Mucosa of rectum (tissue), 2 donors: ENCODE measurements at regions not wholly inside any gene's neighbourhood (a gene's known extent, or its start where the extent isn't known, plus 50 kb on each side); places are given as distances from the start of the nearest gene placed in this dataset.
A peak's percentile ranks its signal among the peaks of the same experiment; 100 is the strongest.

Experiments
- H3K27ac ChIP-seq, 2 donors: one replicate each; pipeline ENCODE4 v1.7.0; 2013; ENCODE audit warnings: inconsistent platforms in 2 of 2, low read depth in 2 of 2, low read length in 2 of 2
- H3K27me3 ChIP-seq, 2 donors: one replicate each; pipeline ENCODE4 v1.7.0; 2013; ENCODE audit warnings: low read length in 2 of 2; ENCODE audit not compliant: control insufficient read depth in 2 of 2, insufficient read depth in 2 of 2
- H3K36me3 ChIP-seq, 2 donors: one replicate each; pipeline ENCODE4 v1.7.0; 2013; ENCODE audit warnings: low read length in 2 of 2; ENCODE audit not compliant: control insufficient read depth in 2 of 2, insufficient read depth in 2 of 2
- H3K4me1 ChIP-seq, 2 donors: one replicate each; pipeline ENCODE4 v1.7.0; 2013; ENCODE audit warnings: low read length in 2 of 2, mild to moderate bottlenecking in 1 of 2; ENCODE audit not compliant: control insufficient read depth in 2 of 2, insufficient read depth in 2 of 2
- H3K4me3 ChIP-seq, 2 donors: one replicate each; pipeline ENCODE4 v1.7.0; 2013; ENCODE audit warnings: low read length in 2 of 2
- H3K9ac ChIP-seq, 2 donors: one replicate each; pipeline ENCODE4 v1.7.0; 2013; ENCODE audit warnings: low read length in 2 of 2, low read depth in 1 of 2, mild to moderate bottlenecking in 1 of 2
- H3K9me3 ChIP-seq, 2 donors: one replicate each; pipeline ENCODE4 v1.7.0; 2013; ENCODE audit warnings: low read length in 2 of 2; ENCODE audit not compliant: control insufficient read depth in 2 of 2
- donor health status: healthy.
- donor health status: Normal muscosa, but diverticular disease.

DNA sequence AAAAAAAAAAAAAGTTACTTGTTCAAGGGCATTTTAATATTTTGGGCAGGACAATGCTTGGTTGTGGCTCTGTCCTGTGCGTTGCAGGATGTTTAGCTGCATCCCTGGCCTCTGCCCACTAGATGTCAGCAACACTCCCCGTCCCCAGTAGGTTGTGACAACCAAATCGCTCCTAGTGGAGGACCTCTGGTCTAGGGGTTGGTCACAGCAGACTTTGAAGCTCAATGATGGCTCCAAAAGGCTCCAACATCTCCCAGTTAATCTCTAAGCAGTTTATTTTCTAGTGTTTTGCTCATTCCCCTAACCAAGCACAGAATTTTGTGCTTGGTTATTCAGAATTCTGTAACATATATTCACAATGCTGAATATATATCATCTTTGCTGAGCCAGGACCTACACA lies 67.0 kb downstream of the CHRNA1 start:
- H3K27me3 ChIP-seq = no peaks in the 10 kb centered on the region
- no peaks in the 10 kb centered on the region for H3K36me3 ChIP-seq
- no peaks in the 10 kb centered on the region for H3K9me3 ChIP-seq
- H3K9ac ChIP-seq = no peak overlapping the region
- no peak overlapping the region for H3K4me3 ChIP-seq
- H3K4me1 ChIP-seq = no peaks in the 10 kb centered on the region
- H3K27ac ChIP-seq = no peak overlapping the region

- H3K27ac ChIP-seq = no peak overlapping the region
- no peaks in the 10 kb centered on the region for H3K36me3 ChIP-seq
- no peaks in the 10 kb centered on the region for H3K27me3 ChIP-seq
- no peak overlapping the region for H3K9ac ChIP-seq
- no peaks in the 10 kb centered on the region for H3K4me1 ChIP-seq
- H3K9me3 ChIP-seq = no peaks in the 10 kb centered on the region
- H3K4me3 ChIP-seq = no peak overlapping the region
Observed at GRCh38 chr2:174694920-174695319, 69.4 kb downstream of the CHRNA1 start.

DNA sequence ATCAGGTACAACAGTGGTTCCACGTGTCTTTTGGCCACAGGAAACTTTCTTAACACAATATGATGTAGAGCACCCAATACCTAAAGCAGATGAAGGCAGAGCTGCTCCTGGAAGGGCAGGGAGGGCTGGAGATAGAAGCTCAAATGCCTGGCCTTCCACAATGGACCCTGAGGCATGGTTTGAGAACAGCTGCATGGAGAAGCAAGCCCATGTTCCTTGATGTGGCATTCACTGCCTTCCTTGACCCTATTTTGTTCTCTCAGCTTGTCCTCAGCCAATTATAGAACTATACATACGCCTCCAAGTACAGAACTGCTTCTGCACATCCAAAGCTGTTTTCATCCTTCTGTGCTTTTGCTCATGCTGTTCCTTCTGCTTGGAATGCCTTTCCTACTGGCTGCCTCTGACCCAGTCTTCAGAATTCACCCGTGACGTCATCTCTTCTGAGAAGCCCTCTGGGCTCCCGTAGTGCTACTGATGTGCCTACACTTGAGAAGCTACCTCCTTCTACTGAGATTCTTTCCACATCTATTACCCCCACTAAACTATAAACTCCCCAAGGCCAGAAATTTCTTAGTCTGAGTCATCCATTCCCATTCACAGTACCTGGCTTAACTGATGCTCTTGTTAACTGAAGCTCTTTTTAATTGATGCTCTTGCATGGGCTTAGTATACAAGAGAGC lies 69.9 kb downstream of the CHRNA1 start:
- H3K4me1 ChIP-seq = no peaks in the 10 kb centered on the region
- H3K9me3 ChIP-seq = no peaks in the 10 kb centered on the region
- no peak overlapping the region for H3K27ac ChIP-seq
- no peaks in the 10 kb centered on the region for H3K36me3 ChIP-seq
- H3K4me3 ChIP-seq = no peak overlapping the region
- H3K27me3 ChIP-seq = no peaks in the 10 kb centered on the region
- no peak overlapping the region for H3K9ac ChIP-seq

GRCh38 chr2:174693344-174693743 lies 70.9 kb downstream of the CHRNA1 start:
- H3K4me1 ChIP-seq = no peaks in the 10 kb centered on the region
- no peak overlapping the region for H3K4me3 ChIP-seq
- no peaks in the 10 kb centered on the region for H3K36me3 ChIP-seq
- no peak overlapping the region for H3K9ac ChIP-seq
- H3K27ac ChIP-seq = no peak overlapping the region
- H3K9me3 ChIP-seq = no peaks in the 10 kb centered on the region
- H3K27me3 ChIP-seq = no peaks in the 10 kb centered on the region

DNA sequence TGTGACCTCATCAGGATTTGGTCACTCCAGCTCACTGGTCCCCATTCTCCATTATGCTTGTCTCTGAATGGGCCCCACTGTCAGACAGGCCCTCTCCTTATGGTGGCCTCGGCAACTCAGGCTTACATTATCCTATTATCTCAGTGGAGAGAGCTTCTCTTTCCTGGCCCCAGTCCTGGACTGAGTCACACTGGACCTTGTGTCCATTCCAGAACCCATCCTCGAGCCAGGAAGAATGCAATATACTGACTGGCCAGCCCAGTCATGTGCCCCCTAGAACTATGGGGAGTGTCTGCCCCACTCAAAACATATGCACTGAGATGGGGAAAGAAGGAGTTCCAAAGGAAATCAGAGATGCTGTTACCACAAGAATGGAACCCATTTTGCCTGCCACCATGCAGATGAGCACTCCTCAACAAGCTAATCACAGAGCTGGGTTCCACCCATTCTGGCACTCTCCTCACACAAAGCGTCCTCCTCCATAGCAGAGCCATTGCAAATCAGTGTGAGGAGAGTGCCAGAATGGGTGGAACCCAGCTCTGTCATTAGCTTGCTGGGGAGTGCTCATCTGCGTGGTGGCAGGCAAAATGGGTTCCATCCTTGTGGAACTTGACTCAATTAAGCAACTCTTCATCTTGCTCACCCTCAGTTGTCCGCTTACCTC lies 71.9 kb downstream of the CHRNA1 start:
- H3K27ac ChIP-seq = no peak overlapping the region
- H3K36me3 ChIP-seq = no peaks in the 10 kb centered on the region
- H3K27me3 ChIP-seq = no peaks in the 10 kb centered on the region
- H3K9me3 ChIP-seq = no peaks in the 10 kb centered on the region
- H3K4me1 ChIP-seq = no peaks in the 10 kb centered on the region
- no peak overlapping the region for H3K4me3 ChIP-seq
- no peak overlapping the region for H3K9ac ChIP-seq

- Histone ChIP-seq H3K9ac (no peak overlapping the region), H3K4me1 (no peaks in the 10 kb centered on the region), H3K4me3 (no peak overlapping the region), H3K27ac (no peak overlapping the region), H3K36me3 (no peaks in the 10 kb centered on the region), H3K9me3 (no peaks in the 10 kb centered on the region), H3K27me3 (no peaks in the 10 kb centered on the region)
Observed at GRCh38 chr2:174691201-174691779, 73.0 kb downstream of the CHRNA1 start.

DNA sequence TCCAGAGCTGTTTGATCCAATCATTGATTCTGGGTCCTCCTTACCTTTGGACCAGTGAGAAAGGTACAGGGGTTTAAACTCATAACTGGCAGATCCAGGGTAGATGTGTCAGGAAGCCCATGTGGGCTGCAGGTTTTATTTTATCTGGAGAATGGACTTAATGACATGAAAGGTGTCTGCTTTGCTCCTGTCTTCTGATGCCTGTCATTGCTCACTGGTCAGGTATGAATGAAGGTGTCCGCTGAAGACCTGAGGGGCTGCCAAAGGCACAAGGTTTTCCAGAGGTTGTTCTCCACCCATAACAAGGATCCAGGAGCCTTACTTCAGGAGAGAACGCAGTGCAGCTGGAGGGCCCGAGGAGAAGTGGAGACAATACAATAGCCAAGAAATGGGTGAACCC lies 74.2 kb downstream of the CHRNA1 start:
- H3K27ac ChIP-seq = no peak overlapping the region
- H3K36me3 ChIP-seq = no peaks in the 10 kb centered on the region
- H3K9ac ChIP-seq = no peak overlapping the region
- H3K9me3 ChIP-seq = no peaks in the 10 kb centered on the region
- H3K4me3 ChIP-seq = no peak overlapping the region
- H3K27me3 ChIP-seq = no peaks in the 10 kb centered on the region
- H3K4me1 ChIP-seq = no peaks in the 10 kb centered on the region

- Histone ChIP-seq H3K36me3 (no peaks in the 10 kb centered on the region), H3K4me1 (peaks cover 0 to 3% of the 10 kb centered on the region in 2 donors), H3K27me3 (no peaks in the 10 kb centered on the region), H3K9me3 (no peaks in the 10 kb centered on the region), H3K4me3 (no peak overlapping the region), H3K9ac (no peak overlapping the region), H3K27ac (no peak overlapping the region)
Observed at GRCh38 chr2:174688079-174688478, 76.2 kb downstream of the CHRNA1 start.

DNA sequence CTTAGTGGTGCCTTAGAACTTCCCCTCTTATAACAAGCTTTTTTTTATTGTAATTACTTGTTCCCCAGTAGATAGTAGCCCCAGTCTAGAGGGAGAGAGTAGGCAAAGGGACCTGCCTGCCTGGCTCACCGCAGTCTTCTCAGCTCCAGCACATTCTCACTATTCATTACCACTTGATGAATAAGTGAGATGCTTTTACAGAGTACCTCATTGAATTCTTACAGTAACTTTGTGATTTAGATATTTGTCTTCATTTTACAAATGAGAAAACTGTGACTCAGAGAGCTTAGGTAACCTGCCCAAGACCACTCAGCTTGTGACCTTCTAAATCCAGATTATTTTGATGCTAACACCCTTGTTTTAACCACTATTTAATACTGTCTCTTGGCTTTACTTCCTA lies 77.8 kb downstream of the CHRNA1 start:
- Histone ChIP-seq H3K9ac (no peak overlapping the region), H3K4me1 (peaks cover 3 to 4% of the 10 kb centered on the region in 2 donors), H3K36me3 (no peaks in the 10 kb centered on the region), H3K27ac (no peak overlapping the region), H3K4me3 (no peak overlapping the region), H3K27me3 (no peaks in the 10 kb centered on the region), H3K9me3 (no peaks in the 10 kb centered on the region)

GRCh38 chr2:174683392-174683759 lies 80.9 kb downstream of the CHRNA1 start:
- Histone ChIP-seq H3K4me3 (peak overlapping the region; percentile 65 to 69), H3K4me1 (peaks cover 4 to 6% of the 10 kb centered on the region in 2 donors), H3K36me3 (no peaks in the 10 kb centered on the region), H3K27ac (no peak overlapping the region), H3K27me3 (no peaks in the 10 kb centered on the region), H3K9me3 (no peaks in the 10 kb centered on the region), H3K9ac (peak overlapping the region; percentile 41 to 52)
